ENCODE measurements at regions not wholly inside any gene's neighbourhood (a gene's known extent, or its start where the extent isn't known, plus 50 kb on each side); places are given as distances from the start of the nearest gene placed in this dataset.
A peak's percentile ranks its signal among the peaks of the same experiment; 100 is the strongest.

DNA sequence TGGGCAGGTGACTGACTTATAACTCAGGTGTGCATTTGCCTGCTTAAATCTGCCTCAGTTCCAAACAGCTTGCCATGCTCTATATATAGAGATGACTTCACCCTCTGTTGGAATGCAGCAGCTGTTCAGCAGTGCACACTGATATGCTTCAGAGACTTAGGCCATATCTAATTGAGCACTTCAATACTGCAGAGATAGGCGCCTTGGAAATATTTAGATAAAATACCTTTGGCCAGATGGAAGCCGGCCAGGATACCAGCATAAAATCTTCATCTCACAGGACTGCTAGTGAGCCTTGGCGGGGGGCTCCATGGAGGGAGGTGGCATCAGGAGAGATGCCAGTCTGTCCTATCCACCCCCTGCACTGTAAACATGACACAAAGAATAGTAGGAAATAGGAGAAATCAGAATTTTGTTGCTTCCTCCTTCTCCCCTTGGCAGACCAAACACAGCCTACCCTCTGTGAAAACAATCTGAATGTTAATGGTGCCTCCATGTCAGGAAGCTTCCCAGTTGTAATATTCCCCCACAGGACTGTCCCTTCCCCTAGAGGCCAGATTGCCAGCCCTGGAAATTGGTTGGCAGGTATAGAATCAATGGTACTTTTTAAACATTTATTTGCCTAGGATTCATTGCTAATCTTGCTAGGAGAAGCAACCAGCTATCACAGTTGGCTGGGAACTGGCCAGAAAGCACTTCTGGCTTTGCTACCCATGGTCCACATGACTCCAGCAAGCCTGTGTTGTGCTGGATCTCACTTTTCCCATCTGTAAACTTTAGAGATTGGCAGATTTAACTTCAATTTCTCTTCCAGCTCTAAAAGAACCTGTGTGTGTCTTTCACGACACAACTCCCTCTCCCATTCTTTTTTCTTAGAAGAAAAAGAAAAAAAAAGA lies 215.5 kb upstream of the KCNMB2 start:
- H3K4me1 ChIP-seq (ENCODE audit: control insufficient read depth in 1 of 2, insufficient read depth in 2 of 2, low read length in 2 of 2) = peaks cover 7 to 22% of the 10 kb centered on the region in 2 donors
- H3K4me3 ChIP-seq (ENCODE audit: low read depth in 1 of 2, low read length in 2 of 2) = no peak overlapping the region
- no peak overlapping the region for H3K9ac ChIP-seq (ENCODE audit: low read depth in 1 of 2, low read length in 2 of 2)
- no peaks in the 10 kb centered on the region for H3K27me3 ChIP-seq (ENCODE audit: control insufficient read depth in 1 of 2, insufficient read depth in 2 of 2, low read length in 2 of 2)
- H3K27ac ChIP-seq (ENCODE audit: low read depth, low read length) = no peak overlapping the region
- H3K36me3 ChIP-seq (ENCODE audit: control insufficient read depth in 1 of 2, insufficient read depth in 2 of 2, low read length in 2 of 2) = no peaks in the 10 kb centered on the region
- H3K9me3 ChIP-seq (ENCODE audit: control insufficient read depth in 1 of 2, low read length in 2 of 2) = no peaks in the 10 kb centered on the region

DNA sequence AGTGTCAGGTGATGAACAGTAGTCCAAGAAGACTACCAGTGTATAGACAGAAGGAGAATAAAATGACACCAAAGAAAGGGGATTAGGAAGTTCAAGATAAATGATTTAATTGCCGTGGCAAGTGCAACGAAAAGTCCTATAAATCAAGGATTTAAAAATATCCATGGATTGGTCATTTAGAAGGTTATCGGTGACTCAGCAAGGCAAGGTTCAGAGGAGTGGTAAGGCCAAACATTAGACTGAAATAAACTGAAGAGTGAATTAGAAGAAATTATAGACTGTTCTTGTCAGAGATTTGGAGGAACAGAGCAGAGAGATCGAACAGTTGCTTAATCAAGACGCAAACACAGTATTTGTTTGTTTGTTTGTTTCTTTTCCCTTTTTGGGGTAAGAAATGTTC lies 211.9 kb upstream of the KCNMB2 start:
- H3K27me3 ChIP-seq (ENCODE audit: control insufficient read depth in 1 of 2, insufficient read depth in 2 of 2, low read length in 2 of 2) = no peaks in the 10 kb centered on the region
- H3K9ac ChIP-seq (ENCODE audit: low read depth in 1 of 2, low read length in 2 of 2) = no peak overlapping the region
- H3K9me3 ChIP-seq (ENCODE audit: control insufficient read depth in 1 of 2, low read length in 2 of 2) = no peaks in the 10 kb centered on the region
- no peak overlapping the region for H3K27ac ChIP-seq (ENCODE audit: low read depth, low read length)
- H3K36me3 ChIP-seq (ENCODE audit: control insufficient read depth in 1 of 2, insufficient read depth in 2 of 2, low read length in 2 of 2) = no peaks in the 10 kb centered on the region
- H3K4me3 ChIP-seq (ENCODE audit: low read depth in 1 of 2, low read length in 2 of 2) = peak overlapping the region in 1 of 2 donors; percentile 29
- peaks cover 7 to 22% of the 10 kb centered on the region in 2 donors for H3K4me1 ChIP-seq (ENCODE audit: control insufficient read depth in 1 of 2, insufficient read depth in 2 of 2, low read length in 2 of 2)

DNA sequence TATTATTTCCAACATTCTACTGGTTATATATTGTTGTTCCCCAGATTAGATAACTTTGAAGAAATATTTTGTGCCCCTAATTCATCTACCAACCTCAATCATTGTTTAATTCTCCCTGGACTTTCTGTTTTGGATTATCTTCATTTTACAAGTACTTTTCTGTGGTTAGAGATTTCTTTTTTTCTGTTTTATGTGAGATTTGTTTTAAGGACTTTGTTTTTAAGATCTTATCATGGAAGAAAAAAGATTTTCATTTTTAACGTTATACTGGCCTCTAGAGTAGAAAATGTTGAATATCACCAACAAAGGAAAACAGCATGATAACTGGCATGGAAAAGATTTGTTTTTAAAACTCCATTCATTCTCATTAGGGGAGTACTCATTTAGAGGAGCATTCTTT lies 210.9 kb upstream of the KCNMB2 start:
- H3K36me3 ChIP-seq (ENCODE audit: control insufficient read depth in 1 of 2, insufficient read depth in 2 of 2, low read length in 2 of 2) = no peaks in the 10 kb centered on the region
- no peak overlapping the region for H3K27ac ChIP-seq (ENCODE audit: low read depth, low read length)

DNA sequence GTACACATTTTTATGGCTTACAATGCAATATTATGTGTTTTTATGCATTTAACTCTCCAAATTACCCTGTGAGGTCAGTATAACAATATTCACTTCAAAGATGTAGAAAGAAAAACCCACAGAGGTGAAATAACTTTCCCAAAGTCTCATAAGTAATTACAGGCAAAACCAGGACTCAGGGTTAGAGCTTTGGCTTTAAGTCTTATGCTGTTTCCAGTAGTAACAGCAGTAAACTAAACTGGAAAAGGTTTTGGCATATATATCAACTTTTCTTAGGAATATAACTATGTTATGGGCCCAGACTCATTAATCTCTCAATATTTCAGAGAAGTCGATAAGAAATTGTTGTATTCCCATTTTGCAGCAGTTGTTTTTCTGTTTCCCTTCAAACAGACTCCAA lies 206.3 kb upstream of the KCNMB2 start:
- H3K4me1 ChIP-seq (ENCODE audit: control insufficient read depth in 1 of 2, insufficient read depth in 2 of 2, low read length in 2 of 2) = peaks cover 3 to 4% of the 10 kb centered on the region in 2 donors
- H3K9ac ChIP-seq (ENCODE audit: low read depth in 1 of 2, low read length in 2 of 2) = no peak overlapping the region
- H3K27me3 ChIP-seq (ENCODE audit: control insufficient read depth in 1 of 2, insufficient read depth in 2 of 2, low read length in 2 of 2) = no peaks in the 10 kb centered on the region
- H3K36me3 ChIP-seq (ENCODE audit: control insufficient read depth in 1 of 2, insufficient read depth in 2 of 2, low read length in 2 of 2) = no peaks in the 10 kb centered on the region
- H3K27ac ChIP-seq (ENCODE audit: low read depth, low read length) = no peak overlapping the region
- H3K9me3 ChIP-seq (ENCODE audit: control insufficient read depth in 1 of 2, low read length in 2 of 2) = no peaks in the 10 kb centered on the region
- H3K4me3 ChIP-seq (ENCODE audit: low read depth in 1 of 2, low read length in 2 of 2) = no peak overlapping the region

More for the DNA sequence above, 210.9 kb upstream of the KCNMB2 start:
- no peak overlapping the region for H3K9ac ChIP-seq (ENCODE audit: low read depth in 1 of 2, low read length in 2 of 2)
- H3K4me1 ChIP-seq (ENCODE audit: control insufficient read depth in 1 of 2, insufficient read depth in 2 of 2, low read length in 2 of 2) = peaks cover 7 to 16% of the 10 kb centered on the region in 2 donors
- H3K9me3 ChIP-seq (ENCODE audit: control insufficient read depth in 1 of 2, low read length in 2 of 2) = no peaks in the 10 kb centered on the region
- no peaks in the 10 kb centered on the region for H3K27me3 ChIP-seq (ENCODE audit: control insufficient read depth in 1 of 2, insufficient read depth in 2 of 2, low read length in 2 of 2)
- no peak overlapping the region for H3K4me3 ChIP-seq (ENCODE audit: low read depth in 1 of 2, low read length in 2 of 2)

DNA sequence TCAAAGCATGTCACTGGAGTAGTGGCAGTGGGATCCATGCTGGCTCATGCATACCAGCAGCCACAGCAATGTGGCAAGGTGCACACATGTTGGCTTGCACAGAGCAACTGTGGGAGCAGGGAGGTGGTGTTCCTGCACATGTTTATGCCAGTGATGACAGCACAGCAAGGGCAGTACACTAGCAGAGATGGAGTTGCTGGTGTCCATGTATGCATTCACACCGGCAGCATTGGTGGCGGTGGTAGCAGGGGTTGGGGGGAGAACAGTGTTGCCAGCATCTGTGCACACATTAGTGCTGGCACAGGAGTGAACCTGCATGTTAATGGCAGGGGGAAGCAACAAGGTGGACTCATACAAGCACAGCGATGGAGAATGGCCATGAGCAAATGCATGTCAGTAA lies 202.0 kb upstream of the KCNMB2 start:
- no peak overlapping the region for H3K4me3 ChIP-seq (ENCODE audit: low read depth in 1 of 2, low read length in 2 of 2)
- no peak overlapping the region for H3K27ac ChIP-seq (ENCODE audit: low read depth, low read length)
- no peaks in the 10 kb centered on the region for H3K36me3 ChIP-seq (ENCODE audit: control insufficient read depth in 1 of 2, insufficient read depth in 2 of 2, low read length in 2 of 2)
- no peaks in the 10 kb centered on the region for H3K27me3 ChIP-seq (ENCODE audit: control insufficient read depth in 1 of 2, insufficient read depth in 2 of 2, low read length in 2 of 2)
- H3K9me3 ChIP-seq (ENCODE audit: control insufficient read depth in 1 of 2, low read length in 2 of 2) = no peaks in the 10 kb centered on the region
- H3K9ac ChIP-seq (ENCODE audit: low read depth in 1 of 2, low read length in 2 of 2) = no peak overlapping the region
- H3K4me1 ChIP-seq (ENCODE audit: control insufficient read depth in 1 of 2, insufficient read depth in 2 of 2, low read length in 2 of 2) = no peaks in the 10 kb centered on the region

DNA sequence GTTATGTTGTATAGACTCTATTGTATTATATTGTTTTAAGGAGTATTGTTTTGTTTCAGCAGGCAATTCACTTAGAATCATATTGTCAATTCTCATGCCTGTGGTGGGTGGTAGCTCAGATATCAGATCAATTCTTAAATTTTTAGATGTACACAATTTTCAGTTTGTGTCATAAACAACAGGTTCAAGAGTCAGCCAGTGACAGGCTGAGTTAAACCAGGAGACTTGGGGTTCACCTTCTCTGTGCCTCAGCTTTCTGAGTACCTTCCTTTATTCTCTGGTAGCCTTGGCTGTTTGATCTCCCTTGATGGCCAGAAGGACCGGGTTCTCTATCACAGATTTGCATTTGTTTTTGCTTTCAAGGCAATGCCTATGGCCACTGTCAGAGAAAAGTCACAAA lies 199.9 kb upstream of the KCNMB2 start:
- no peaks in the 10 kb centered on the region for H3K36me3 ChIP-seq (ENCODE audit: control insufficient read depth in 1 of 2, insufficient read depth in 2 of 2, low read length in 2 of 2)
- no peak overlapping the region for H3K27ac ChIP-seq (ENCODE audit: low read depth, low read length)
- H3K9ac ChIP-seq (ENCODE audit: low read depth in 1 of 2, low read length in 2 of 2) = no peak overlapping the region
- H3K27me3 ChIP-seq (ENCODE audit: control insufficient read depth in 1 of 2, insufficient read depth in 2 of 2, low read length in 2 of 2) = no peaks in the 10 kb centered on the region
- H3K4me3 ChIP-seq (ENCODE audit: low read depth in 1 of 2, low read length in 2 of 2) = no peak overlapping the region
- no peaks in the 10 kb centered on the region for H3K4me1 ChIP-seq (ENCODE audit: control insufficient read depth in 1 of 2, insufficient read depth in 2 of 2, low read length in 2 of 2)
- H3K9me3 ChIP-seq (ENCODE audit: control insufficient read depth in 1 of 2, low read length in 2 of 2) = no peaks in the 10 kb centered on the region

DNA sequence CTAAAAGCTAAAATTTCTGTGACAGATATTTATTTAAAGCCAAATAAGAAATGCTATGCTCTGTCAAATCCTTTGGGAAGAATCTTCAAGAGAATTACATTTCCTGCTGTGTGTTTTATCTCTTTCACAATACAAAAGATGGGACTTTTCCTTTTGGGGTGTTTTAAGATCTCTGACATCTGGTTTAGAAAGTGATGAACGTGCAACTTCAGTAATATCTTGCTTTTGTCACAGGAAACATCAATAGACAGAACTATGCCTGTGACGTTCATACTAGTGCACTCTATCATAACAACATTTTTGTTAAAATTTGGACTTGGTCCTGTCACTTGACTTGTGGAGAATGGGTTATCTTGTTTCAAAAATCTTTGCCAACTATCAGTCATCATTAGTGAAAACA lies 195.7 kb upstream of the KCNMB2 start:
- Histone ChIP-seq H3K4me3 (ENCODE audit: low read depth in 1 of 2, low read length in 2 of 2) (no peak overlapping the region), H3K36me3 (ENCODE audit: control insufficient read depth in 1 of 2, insufficient read depth in 2 of 2, low read length in 2 of 2) (no peaks in the 10 kb centered on the region), H3K27me3 (ENCODE audit: control insufficient read depth in 1 of 2, insufficient read depth in 2 of 2, low read length in 2 of 2) (no peaks in the 10 kb centered on the region), H3K9me3 (ENCODE audit: control insufficient read depth in 1 of 2, low read length in 2 of 2) (no peaks in the 10 kb centered on the region), H3K9ac (ENCODE audit: low read depth in 1 of 2, low read length in 2 of 2) (no peak overlapping the region), H3K4me1 (ENCODE audit: control insufficient read depth in 1 of 2, insufficient read depth in 2 of 2, low read length in 2 of 2) (peaks cover 8 to 10% of the 10 kb centered on the region in 2 donors), H3K27ac (ENCODE audit: low read depth, low read length) (no peak overlapping the region)

DNA sequence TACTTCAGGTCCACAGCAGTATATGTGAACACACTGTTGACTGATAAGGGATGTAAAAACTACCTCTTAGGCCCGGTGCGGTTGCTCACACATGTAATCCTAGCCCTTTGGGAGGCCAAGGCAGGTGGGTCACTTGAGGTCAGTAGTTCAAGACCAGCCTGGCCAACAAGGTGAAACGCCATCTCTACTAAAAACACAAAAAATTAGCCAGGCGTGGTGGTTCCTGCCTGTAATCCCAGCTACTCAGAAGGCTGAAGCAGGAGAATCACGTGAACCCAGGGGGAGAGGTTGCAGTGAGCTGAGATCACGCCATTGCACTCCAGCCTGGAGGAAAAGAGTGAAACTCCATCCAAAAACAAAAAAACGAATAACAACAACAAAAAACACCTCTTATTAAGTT lies 194.6 kb upstream of the KCNMB2 start:
- Histone ChIP-seq H3K4me1 (ENCODE audit: control insufficient read depth in 1 of 2, insufficient read depth in 2 of 2, low read length in 2 of 2) (peaks cover 8 to 10% of the 10 kb centered on the region in 2 donors), H3K4me3 (ENCODE audit: low read depth in 1 of 2, low read length in 2 of 2) (no peak overlapping the region), H3K9me3 (ENCODE audit: control insufficient read depth in 1 of 2, low read length in 2 of 2) (no peaks in the 10 kb centered on the region), H3K27me3 (ENCODE audit: control insufficient read depth in 1 of 2, insufficient read depth in 2 of 2, low read length in 2 of 2) (no peaks in the 10 kb centered on the region), H3K36me3 (ENCODE audit: control insufficient read depth in 1 of 2, insufficient read depth in 2 of 2, low read length in 2 of 2) (no peaks in the 10 kb centered on the region), H3K9ac (ENCODE audit: low read depth in 1 of 2, low read length in 2 of 2) (no peak overlapping the region), H3K27ac (ENCODE audit: low read depth, low read length) (no peak overlapping the region)

DNA sequence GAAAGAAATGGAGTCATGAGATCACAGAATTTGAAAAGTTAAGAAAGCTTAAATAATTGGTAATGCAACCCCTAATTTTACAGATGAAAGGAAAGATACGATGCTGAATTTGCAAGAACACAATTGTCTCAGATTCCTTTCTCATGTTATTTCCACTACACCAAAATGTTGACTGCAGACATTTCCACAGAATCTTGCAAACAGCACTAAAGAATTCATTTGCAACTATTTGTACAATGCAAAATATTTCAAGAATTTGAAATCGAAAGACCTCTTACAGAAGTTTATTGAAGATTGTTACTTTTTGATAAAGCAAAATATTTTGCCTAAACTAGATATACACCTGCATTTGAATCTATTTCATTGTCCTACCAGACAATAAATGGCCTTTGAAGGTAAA lies 194.1 kb upstream of the KCNMB2 start:
- Histone ChIP-seq H3K4me3 (ENCODE audit: low read depth in 1 of 2, low read length in 2 of 2) (no peak overlapping the region), H3K9me3 (ENCODE audit: control insufficient read depth in 1 of 2, low read length in 2 of 2) (no peaks in the 10 kb centered on the region), H3K27me3 (ENCODE audit: control insufficient read depth in 1 of 2, insufficient read depth in 2 of 2, low read length in 2 of 2) (no peaks in the 10 kb centered on the region), H3K9ac (ENCODE audit: low read depth in 1 of 2, low read length in 2 of 2) (no peak overlapping the region), H3K27ac (ENCODE audit: low read depth, low read length) (no peak overlapping the region), H3K36me3 (ENCODE audit: control insufficient read depth in 1 of 2, insufficient read depth in 2 of 2, low read length in 2 of 2) (no peaks in the 10 kb centered on the region), H3K4me1 (ENCODE audit: control insufficient read depth in 1 of 2, insufficient read depth in 2 of 2, low read length in 2 of 2) (peaks cover 8 to 10% of the 10 kb centered on the region in 2 donors)

DNA sequence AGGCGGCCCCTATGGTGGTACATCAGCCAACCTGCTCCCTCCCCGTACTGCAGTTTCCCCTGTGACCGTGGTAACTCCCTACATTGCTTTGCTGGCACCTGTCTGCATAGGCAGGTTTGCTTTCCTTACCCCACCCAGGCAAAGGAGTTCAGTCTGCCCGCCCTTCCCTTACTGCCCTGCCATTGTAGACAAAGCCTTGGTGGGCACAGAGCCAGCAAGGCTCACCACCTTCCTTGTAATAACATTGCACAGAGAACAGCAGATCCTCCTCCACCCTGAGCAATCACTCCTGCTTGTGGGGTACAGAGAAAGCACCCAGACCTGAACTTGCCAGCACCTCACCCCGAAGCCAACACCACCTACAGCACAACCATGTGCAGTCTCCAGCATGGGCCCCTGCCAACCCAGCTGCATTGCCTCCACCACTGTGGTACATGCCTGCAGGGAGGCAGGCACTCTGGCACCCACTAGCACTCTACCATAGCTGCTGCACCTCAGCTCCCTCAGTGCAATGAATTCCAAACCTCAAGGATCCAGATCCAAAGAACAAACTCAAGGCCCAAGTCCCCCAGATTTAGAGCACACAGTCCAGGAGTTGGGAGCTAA lies 192.7 kb upstream of the KCNMB2 start:
- H3K9ac ChIP-seq (ENCODE audit: low read depth in 1 of 2, low read length in 2 of 2) = no peak overlapping the region
- H3K27ac ChIP-seq (ENCODE audit: low read depth, low read length) = no peak overlapping the region
- H3K9me3 ChIP-seq (ENCODE audit: control insufficient read depth in 1 of 2, low read length in 2 of 2) = no peaks in the 10 kb centered on the region
- no peaks in the 10 kb centered on the region for H3K36me3 ChIP-seq (ENCODE audit: control insufficient read depth in 1 of 2, insufficient read depth in 2 of 2, low read length in 2 of 2)
- no peak overlapping the region for H3K4me3 ChIP-seq (ENCODE audit: low read depth in 1 of 2, low read length in 2 of 2)
- H3K27me3 ChIP-seq (ENCODE audit: control insufficient read depth in 1 of 2, insufficient read depth in 2 of 2, low read length in 2 of 2) = no peaks in the 10 kb centered on the region
- peaks cover 8 to 10% of the 10 kb centered on the region in 2 donors for H3K4me1 ChIP-seq (ENCODE audit: control insufficient read depth in 1 of 2, insufficient read depth in 2 of 2, low read length in 2 of 2)

All from duodenal mucosa (tissue), 2 donors.